Stimulated activated CD8-positive, alpha-beta memory T cell treated with anti-CD3 and anti-CD28 coated beads, Interleukin-4, amount 100 ng/mL, for 48 hours (primary cell): ENCODE measurements at regions not wholly inside any gene's neighbourhood (a gene's known extent, or its start where the extent isn't known, plus 50 kb on each side); places are given as distances from the start of the nearest gene placed in this dataset.
"Not testable (repeated sequence)": the region's sequence is repeated elsewhere in the genome, so short reads cannot be mapped to it uniquely, and the experiment has no call there.

Experiments
- DNase-seq: peaks from one replicate; pipeline ENCODE4 v3.0.0-alpha.2; 2020

GRCh38 chr20:29687438-29687837, 1570.0 kb upstream of the DEFB115 start:
- DNase-seq = no peak

DNA sequence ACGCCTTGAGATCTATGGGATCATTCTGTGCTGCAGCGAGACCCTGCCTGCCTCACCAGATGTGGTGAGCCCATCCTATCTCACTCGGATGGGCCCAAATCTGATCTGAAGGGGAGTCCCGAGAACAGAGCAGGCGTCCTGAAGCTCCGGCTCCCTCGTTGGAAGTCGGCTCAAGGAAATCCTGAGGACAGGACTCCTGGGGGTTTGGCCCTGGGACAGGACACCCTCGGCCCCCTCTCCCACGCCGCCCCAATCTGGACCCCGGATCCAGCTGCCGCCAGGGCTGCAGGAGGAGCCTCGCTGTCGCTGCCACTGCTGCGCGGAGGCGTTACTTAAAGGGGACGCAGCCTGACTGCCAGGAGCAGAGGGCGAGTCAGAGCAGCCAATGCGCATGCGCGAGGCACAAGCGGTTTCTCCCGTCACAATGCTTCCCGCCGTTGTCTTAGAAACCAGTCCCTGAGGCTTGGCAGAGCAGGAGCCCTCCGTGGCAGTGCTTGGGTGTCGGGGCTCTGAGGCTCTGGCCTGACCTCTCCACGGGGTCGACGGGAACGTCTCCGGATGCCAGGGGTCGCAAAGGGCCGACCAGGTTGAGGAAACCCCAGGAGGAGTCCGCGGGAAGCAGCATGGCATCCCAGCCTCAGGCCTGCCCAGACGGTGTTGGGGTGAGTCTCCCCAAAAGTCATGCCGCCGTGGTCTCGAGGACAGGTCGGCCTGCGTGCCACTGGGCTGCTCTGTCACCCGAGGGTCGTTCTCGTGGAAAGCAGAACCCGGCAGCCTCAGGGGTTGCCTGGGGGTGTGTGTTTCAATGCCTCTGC, 1567.8 kb upstream of the DEFB115 start:
- DNase-seq = peak; percentile 58

- DNase-seq = peak; percentile 19
Observed at GRCh38 chr20:29690274-29690673, 1567.2 kb upstream of the DEFB115 start.

- no peak for DNase-seq
Observed at GRCh38 chr20:29740601-29740950, 1516.9 kb upstream of the DEFB115 start.

DNA sequence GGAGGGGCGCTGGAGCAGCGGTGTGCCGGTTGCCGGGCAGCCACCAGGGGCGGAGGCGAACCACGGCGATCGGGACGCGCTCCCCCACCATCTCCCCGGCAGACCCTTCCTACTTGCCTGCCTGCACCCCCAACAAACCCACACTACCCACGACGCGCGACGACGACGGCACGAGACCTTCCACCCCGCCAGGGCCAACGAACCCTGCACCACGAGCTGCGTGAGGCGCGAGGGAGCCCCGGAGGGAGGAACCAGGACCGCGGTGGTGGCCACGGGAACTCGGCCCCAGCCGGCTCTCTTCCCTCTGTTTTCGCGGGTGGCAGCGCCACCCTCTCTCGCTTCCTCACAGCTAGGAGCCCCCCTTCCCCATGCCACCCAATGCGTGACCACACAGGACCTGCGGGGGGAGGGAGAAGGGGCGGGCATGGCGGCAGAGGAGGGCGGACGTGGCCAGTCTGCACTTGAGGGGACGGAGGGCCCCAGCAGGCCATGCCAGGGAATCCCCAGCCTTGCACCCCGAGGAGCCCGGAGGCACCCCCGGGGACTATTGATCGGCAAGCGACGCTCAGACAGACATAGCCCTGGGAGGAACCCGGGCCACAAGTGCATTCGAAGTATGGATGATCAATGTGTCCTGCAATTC, 1516.4 kb upstream of the DEFB115 start:
- no peak for DNase-seq

DNA sequence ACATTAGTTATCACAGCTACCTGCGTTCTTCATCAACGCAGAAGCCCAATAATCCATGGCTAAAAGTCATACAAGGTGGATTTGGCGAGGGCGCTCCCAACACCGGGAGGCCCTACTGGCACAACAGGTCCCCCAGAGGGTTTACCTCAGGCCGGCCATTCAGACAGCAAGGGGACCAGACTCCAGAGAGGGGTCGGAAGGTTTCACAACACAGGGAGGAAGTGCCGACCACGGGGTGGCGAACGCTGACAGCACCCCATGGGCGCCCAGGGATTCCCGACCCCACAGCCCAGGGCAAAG, 1515.9 kb upstream of the DEFB115 start:
- no peak for DNase-seq

DNA sequence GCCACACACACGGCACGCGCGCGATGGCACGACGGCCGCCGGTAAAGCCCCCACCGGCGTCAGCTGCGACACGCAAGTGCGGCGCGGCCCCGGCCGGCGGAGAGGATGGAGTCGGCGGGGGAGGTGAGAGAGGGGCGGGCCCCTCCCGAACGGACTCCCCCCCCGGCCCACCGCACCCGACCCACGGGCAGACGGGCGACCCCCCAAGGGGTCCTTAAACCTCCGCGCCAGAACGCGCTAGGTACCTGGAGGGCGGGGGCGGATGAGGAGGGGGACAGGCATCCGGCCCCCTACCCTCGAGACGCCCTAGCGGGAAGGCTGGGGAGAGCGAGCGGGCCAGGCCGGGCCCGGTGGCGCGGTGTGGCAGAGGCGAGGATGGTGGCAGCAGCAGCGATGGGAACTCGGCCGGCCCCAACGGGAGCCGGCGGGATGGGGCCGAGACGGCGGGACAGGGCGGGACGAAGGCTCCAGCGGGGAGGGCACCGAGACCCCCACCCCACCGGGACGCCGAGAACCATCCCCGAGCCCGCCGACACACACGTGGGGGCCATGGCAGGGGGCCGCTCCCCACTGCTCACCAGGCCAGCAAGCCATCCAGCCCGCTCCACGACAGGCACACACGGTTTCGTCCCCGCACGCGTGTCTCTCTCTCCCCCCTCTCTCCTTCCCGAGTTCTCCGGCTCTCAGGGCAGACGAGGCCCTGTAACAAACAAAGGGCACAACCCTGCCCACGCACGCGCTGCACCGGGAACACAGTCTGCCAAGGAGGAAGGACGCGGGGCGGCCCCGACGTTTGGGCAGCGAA, 1515.4 kb upstream of the DEFB115 start:
- DNase-seq = no peak

GRCh38 chr20:29742699-29743100, 1514.8 kb upstream of the DEFB115 start:
- DNase-seq = no peak

DNA sequence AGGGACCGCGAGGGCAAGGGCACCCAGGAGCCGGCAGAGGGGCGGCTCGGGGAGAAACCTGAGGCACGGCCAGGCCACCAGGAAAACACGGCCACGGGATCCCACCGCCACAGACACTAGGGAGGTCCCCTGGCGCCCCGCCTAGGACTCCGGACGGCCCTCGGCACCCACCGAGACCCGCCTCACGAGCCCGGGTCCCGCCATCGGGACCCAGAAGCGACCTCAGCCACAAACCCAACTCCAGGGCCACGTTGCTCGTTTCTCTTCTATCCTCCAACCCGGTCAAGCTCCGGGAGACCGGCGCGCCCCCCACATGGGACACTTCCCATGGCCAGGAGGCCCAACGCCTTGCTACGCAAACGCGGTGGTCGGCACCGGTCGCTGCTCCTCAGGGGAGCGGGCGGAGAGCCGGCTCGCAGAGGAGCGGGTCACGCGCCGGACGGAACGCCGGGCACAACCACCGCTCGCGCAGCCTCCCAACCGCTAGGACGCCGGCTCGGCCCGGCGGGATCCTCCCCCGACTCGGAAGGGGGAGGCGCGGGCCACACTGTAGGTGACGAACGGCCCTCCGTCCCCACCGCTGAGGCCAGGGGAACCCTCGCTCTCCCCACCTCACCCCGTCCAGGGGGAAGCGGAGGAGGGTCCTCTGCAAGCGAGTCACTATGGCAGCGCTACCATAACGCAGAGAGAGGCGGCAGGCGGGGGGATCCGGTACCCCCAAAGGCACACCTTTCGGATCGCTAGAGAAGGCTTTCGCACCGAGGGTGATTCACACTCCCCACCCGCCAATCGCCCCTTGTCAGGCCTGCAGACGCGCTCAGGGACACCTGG, 1514.1 kb upstream of the DEFB115 start:
- DNase-seq = no peak

GRCh38 chr20:29744071-29744470, 1513.4 kb upstream of the DEFB115 start:
- DNase-seq = no peak

DNA sequence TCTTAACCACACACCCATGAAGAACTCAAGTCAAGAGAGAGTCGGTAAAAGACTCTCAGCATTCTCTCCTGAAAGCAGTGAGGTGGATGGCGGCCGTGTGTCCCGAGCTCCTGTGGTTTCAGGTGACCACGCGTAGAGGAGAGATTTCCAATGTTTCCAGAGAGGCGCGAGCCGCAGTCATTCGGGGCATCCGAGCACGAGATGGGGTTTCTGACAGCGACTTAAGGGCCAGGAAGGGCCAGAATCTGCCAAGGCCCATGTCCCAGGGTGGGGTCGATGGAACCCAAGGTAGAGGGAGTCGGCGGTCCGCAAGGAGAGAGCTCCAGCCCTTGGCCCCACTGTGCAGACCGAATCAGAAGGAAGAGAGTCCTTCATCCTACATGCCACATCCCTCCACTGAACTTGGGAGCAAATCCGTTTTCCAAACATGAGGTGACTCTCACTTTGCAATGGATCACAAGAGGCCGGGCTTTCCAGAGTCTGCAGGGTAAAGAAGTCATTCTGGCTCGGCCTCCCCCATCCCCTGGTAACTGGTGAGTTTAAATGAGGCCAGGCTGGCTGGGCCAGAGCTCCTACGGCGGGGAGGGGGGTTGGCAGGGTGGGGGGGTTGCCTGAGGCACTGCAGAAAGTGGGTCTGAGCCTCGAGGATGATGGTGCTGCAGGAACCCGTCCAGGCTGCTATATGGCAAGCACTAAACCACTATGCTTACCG, 1511.8 kb upstream of the DEFB115 start:
- DNase-seq = not testable (repeated sequence)

DNA sequence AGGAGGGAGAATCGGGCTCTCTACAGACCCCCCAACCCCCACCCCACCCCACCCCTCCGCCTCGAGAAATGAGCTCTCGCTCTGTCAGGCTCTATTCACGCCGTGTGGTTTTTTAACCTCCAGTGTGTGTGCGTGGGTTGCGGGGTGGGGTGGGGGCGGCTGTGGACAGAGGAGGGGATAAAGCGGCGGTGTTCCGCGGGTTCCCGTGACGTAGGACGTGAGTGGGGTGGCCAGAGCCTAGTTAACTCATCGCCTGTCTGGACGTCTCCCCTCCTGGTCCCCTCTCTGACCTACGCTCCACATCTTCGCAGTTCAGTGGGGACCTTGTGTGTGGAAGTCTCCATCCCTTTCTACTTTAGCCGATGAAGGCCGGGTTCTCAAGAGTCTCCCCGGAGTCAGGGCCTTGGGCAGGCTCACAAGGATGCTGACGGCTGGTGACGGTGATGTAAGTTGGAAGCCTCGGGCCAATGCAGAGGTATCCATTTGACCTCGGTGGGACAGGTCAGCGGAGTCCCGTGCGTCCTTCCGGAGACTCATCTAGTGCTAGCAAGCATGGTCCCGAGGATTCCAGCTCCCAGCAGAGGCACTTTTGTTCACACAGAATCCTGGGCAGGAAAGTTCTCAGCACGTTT, 1507.1 kb upstream of the DEFB115 start:
- DNase-seq = no peak

GRCh38 chr20:29752644-29753425, 1504.6 kb upstream of the DEFB115 start:
- DNase-seq = peak; percentile 65

DNA sequence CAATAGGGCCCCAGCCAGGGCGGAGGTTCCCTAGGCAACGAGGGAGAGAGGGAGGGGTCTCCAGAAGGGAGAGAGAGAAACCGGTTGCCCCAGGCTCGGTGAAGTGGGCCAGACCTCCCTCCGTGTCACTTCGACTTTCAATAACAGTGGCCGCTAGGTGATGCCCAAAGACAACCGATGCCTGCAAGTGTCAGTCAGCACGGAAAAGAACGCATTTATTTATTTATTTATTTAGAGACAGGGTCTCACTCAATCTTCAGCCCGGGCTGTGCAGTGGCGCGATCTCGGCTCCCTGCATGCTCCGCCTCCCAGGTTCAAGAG, 1504.1 kb upstream of the DEFB115 start:
- DNase-seq = peak; percentile 51

GRCh38 chr20:29753879-29754278, 1503.6 kb upstream of the DEFB115 start:
- not testable (repeated sequence) for DNase-seq

- DNase-seq = not testable (repeated sequence)
Observed at GRCh38 chr20:29755854-29756498, 1501.5 kb upstream of the DEFB115 start.

DNA sequence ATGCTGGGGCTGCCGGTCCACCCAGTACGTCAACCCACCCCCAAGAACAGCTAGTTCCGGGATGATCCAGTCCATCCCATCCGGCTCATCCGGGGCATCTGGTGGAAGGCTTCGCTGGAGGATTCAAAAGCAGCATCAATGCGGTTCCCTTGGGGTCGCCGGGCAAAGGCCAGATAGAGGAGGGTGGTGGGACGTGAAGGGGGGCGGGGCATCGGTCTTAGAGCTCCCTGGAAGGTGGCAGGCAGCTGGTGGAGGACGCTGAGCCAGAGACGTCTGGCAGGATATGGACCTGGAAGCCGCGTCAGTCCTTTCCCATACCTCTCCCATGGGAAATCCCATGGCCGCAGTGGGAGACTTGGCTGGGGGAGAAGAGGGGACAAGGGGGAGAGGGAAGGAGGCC, 1500.8 kb upstream of the DEFB115 start:
- DNase-seq = no peak

DNA sequence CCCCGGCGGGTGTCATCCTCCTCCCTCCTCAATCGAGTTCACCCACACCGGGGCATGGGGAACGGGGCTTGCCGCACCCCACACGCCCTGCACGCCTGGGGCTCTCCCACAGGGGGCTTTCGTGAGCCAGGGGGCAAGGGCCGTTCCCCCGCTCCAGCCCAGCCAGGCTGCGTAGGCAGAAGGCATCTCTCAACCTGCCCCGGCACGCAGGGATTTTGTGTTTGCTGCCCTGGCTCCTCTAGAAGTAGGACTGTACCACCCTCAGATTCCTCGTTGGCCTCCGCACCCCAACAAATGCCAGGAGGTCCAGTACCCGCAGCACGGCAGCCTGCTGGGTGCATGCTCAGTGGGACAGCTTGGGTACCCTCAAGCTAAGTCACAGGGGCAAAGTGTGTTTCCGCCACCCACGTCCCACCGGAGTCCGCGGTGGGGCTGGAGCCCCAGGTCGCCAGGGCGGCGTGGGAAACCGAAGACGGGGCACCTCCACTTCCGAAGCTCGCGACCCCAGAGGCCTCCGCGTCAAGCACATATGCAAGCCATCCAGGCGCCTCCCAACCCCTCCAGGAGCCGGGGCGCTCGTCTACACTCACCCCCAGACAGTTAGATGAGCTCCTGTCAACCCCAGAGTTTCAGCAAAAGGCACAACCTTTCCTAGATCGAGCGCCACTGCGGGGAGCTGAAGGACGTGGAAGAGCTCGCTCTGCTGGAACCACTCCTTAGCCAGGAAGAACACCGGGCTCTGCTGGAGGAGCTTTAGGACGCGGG, 1495.7 kb upstream of the DEFB115 start:
- not testable (repeated sequence) for DNase-seq

DNA sequence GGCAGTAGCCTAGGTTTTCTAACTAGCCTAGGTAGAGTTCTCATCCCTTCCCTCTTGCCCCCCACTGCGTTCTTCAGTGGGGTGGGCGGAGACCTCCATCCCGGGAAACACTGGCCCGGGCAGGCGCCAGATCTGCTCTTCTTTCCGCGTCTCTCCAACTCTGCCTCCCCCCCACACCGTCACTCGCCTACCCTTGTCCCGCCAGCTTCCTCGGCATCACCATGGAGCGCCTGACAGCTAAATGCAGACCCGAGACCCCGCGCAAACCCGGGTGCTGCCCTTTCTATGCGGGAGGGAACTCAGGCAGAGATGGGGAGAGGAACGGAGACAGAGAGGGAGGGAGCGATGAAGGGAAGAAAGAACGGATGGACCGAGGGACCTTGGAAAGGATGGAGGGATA, 1494.8 kb upstream of the DEFB115 start:
- no peak for DNase-seq
